A673 (cell line): ENCODE measurements at regions not wholly inside any gene's neighbourhood (a gene's known extent, or its start where the extent isn't known, plus 50 kb on each side); places are given as distances from the start of the nearest gene placed in this dataset.

Experiments used
- BruUV-seq: library from RNA; stranded (reverse); fragments of 400-500 nt; replicated peaks from 2 replicates; lab custom pipeline; 2021; lab: Mats Ljungman, UMichigan
- CTCF ChIA-PET: fragments of 300-600 bp; sonication (Branson Sonifier 250); formaldehyde crosslinking; loops from one replicate; lab custom pipeline; 2022; ENCODE audit warnings: antibody characterized with exemption; lab: Charles Lee
- POLR2A ChIA-PET: fragments of 300-600 bp; sonication (Branson Sonifier 250); formaldehyde crosslinking; loops from one replicate; lab custom pipeline; 2022; ENCODE audit warnings: antibody characterized with exemption; ENCODE audit not compliant: low non-redundant PET; lab: Charles Lee
- DNase-seq: peaks from one replicate; pipeline ENCODE4 v3.0.0-alpha.2; 2015; ENCODE audit warnings: low spot score
- H3K27ac ChIP-seq: fragments of 200-600 bp; sonication (generic); 2 replicates; pipeline ENCODE4 v1.5.1; 2016; ENCODE audit warnings: mixed run types, low read depth, mild to moderate bottlenecking, mixed read lengths, antibody characterized with exemption, low read length; ENCODE audit not compliant: poor library complexity, severe bottlenecking
- H3K27me3 ChIP-seq: fragments of 200-600 bp; sonication (generic); replicated peaks from 2 replicates; pipeline ENCODE4 v1.6.1; 2017; ENCODE audit warnings: mixed run types, low read depth, mild to moderate bottlenecking, mixed read lengths, antibody characterized with exemption, low read length; ENCODE audit not compliant: insufficient read depth, poor library complexity
- H3K36me3 ChIP-seq: fragments of 200-600 bp; sonication (generic); 2 replicates; pipeline ENCODE4 v1.6.1; 2016; ENCODE audit warnings: mixed run types, mild to moderate bottlenecking, mixed read lengths, antibody characterized with exemption, low read length; ENCODE audit not compliant: insufficient read depth, poor library complexity, severe bottlenecking
- H3K4me1 ChIP-seq: fragments of 200-600 bp; sonication (generic); 2 replicates; pipeline ENCODE4 v1.6.1; 2017; ENCODE audit warnings: mixed run types, mild to moderate bottlenecking, mixed read lengths, antibody characterized with exemption, low read length; ENCODE audit not compliant: insufficient read depth, poor library complexity, severe bottlenecking
- H3K4me3 ChIP-seq: fragments of 200-600 bp; sonication (generic); 2 replicates; pipeline ENCODE4 v1.5.1; 2016; ENCODE audit warnings: low read depth, mixed run types, mild to moderate bottlenecking, mixed read lengths, low read length; ENCODE audit not compliant: poor library complexity, severe bottlenecking
- H3K9me3 ChIP-seq: fragments of 200-600 bp; sonication (generic); 2 replicates; pipeline ENCODE4 v1.6.1; 2016; ENCODE audit warnings: mixed run types, low read depth, mild to moderate bottlenecking, mixed read lengths, antibody characterized with exemption, low read length; ENCODE audit not compliant: poor library complexity, severe bottlenecking
- EZH2 ChIP-seq: fragments of 200-600 bp; sonication (generic); IDR thresholded peaks from 2 replicates; pipeline ENCODE4 v1.6.1; 2017; ENCODE audit warnings: borderline replicate concordance, low read depth, mild to moderate bottlenecking, mixed read lengths, antibody characterized with exemption, low read length; ENCODE audit not compliant: poor library complexity, severe bottlenecking
- intact Hi-C: fragments of 100-400 bp; cut with micrococcal nuclease; formaldehyde crosslinking; loops from one replicate; pipeline ENCODE4 v1.10.0; 2022; ENCODE audit not compliant: unreplicated experiment
- TF ChIP-seq, protein P1 (sequence below): fragments of 300-800, 200-600 bp; sonication (generic); conservative IDR thresholded peaks from 2 replicates; pipeline ENCODE4 v1.5.1; 2017; ENCODE audit warnings: low read depth, mild to moderate bottlenecking, antibody characterized with exemption, low read length, moderate library complexity, mixed read lengths

DNA sequence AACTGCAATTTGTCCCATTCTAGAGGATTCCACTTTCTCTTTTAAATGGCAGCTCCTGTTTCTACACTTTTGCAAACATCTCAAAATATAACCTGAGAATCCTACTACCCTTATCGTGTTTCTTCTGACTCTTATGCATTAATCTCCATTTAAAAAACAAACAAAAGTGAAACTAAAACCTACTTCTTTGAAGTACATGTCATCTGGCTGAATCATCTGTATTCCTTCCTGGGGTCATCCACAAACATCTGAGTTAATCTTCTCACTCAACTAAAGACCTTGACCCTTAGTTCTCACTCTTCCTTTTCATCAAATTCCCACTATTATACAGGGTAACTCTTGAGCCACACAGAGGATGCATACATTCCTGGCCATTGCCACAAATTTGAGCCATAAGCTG, 584.8 kb downstream of the PPARGC1A start:
- Histone ChIP-seq H3K4me1 (no peaks in the 10 kb centered on the region), H3K4me3 (no peak overlapping the region), H3K36me3 (no peaks in the 10 kb centered on the region), H3K27ac (no peak overlapping the region), H3K9me3 (no peaks in the 10 kb centered on the region), H3K27me3 (no peaks in the 10 kb centered on the region)
- TF ChIP-seq, protein P1, sequence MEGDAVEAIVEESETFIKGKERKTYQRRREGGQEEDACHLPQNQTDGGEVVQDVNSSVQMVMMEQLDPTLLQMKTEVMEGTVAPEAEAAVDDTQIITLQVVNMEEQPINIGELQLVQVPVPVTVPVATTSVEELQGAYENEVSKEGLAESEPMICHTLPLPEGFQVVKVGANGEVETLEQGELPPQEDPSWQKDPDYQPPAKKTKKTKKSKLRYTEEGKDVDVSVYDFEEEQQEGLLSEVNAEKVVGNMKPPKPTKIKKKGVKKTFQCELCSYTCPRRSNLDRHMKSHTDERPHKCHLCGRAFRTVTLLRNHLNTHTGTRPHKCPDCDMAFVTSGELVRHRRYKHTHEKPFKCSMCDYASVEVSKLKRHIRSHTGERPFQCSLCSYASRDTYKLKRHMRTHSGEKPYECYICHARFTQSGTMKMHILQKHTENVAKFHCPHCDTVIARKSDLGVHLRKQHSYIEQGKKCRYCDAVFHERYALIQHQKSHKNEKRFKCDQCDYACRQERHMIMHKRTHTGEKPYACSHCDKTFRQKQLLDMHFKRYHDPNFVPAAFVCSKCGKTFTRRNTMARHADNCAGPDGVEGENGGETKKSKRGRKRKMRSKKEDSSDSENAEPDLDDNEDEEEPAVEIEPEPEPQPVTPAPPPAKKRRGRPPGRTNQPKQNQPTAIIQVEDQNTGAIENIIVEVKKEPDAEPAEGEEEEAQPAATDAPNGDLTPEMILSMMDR: no peak
- no peak for TF ChIP-seq EZH2
- no peak for DNase-seq
- intact Hi-C loops: no loop called here
- BruUV-seq: no TSS peak
- POLR2A ChIA-PET: no interaction called here
- CTCF ChIA-PET: no interaction called here

DNA sequence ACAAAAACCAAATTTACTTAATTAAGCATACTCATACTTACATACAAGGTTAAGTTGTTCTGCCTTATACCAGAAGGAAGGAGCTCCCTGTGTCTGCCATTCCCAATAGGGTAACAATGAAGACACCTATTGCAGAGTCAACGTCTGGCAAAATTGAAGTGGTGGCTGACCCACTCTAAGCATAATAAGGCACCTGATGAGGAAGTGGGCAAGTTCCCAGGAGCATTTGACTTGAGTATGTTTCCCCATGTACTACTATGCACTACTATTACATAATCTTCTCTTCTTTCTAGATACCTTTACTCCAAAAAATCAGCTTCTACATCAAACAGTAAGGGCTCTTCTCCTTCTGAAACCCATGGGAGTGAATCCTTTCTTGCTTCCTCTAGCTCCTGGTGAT, 591.5 kb downstream of the PPARGC1A start:
- no peak for DNase-seq
- ChIA-PET POLR2A (no interaction called here), CTCF (no interaction called here)
- Histone ChIP-seq H3K36me3 (no peaks in the 10 kb centered on the region), H3K9me3 (peaks cover 9% of the 10 kb centered on the region), H3K27me3 (no peaks in the 10 kb centered on the region), H3K27ac (no peak overlapping the region), H3K4me1 (no peaks in the 10 kb centered on the region), H3K4me3 (no peak overlapping the region)
- TF ChIP-seq EZH2: no peak
- TF ChIP-seq, protein P1: no peak
- intact Hi-C loops: no loop called here
- no TSS peak for BruUV-seq

DNA sequence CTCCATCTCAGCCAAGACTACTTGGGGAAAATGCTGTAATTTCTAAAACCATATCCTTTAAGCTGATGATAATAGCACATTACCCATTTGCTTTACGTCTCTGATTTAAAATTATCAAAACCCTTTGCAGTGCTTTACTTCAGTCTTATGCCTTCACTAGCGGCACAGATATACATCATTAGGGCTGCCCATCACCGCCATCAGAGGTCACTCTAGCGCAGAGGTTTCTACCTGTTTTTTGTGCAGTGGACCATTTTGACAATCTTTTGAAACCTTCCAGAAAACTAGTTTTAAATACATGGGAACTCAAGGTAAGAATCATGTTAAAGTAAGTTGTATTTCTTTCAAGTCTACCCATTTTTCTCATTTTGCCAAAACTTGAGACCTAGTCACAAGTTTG, 592.5 kb downstream of the PPARGC1A start:
- peaks cover 9% of the 10 kb centered on the region for H3K9me3 ChIP-seq
- no peak for DNase-seq
- intact Hi-C loops: no loop called here
- no peaks in the 10 kb centered on the region for H3K36me3 ChIP-seq
- H3K27ac ChIP-seq: no peak overlapping the region
- H3K4me3 ChIP-seq: no peak overlapping the region
- TF ChIP-seq, protein P1: no peak
- TF ChIP-seq EZH2: no peak
- no peaks in the 10 kb centered on the region for H3K4me1 ChIP-seq
- CTCF ChIA-PET: no interaction called here
- BruUV-seq: no TSS peak
- POLR2A ChIA-PET: no interaction called here
- H3K27me3 ChIP-seq: no peaks in the 10 kb centered on the region
